ENCODE measurements at regions not wholly inside any gene's neighbourhood (a gene's known extent, or its start where the extent isn't known, plus 50 kb on each side); places are given as distances from the start of the nearest gene placed in this dataset.

DNA sequence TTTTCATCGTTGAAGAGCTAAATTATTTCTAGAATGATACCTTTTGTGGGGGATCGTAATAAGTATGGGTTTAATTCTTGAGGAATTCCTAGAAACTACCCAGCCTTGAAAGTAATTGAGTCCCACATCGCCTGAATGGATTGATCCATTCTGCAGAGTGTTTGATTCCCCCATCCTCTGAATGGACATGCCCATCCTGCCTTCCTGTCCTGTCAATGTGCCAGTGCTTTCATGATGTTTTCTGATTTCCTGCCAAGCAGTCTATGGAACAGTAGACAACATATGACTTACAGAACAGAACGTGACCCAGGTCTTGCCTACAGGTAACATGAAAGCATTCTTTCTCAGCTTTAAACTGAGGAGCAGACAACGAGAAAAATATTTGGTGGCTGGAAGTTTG lies 319.2 kb downstream of the DRD1 start:
- no peak for TF ChIP-seq EZH2 (IDR thresholded peaks at IDR 0.05; ENCODE audit: insufficient read depth, poor library complexity, severe bottlenecking)
- TF ChIP-seq EZH2phosphoT487 (IDR thresholded peaks at IDR 0.05; ENCODE audit: insufficient read depth, low read depth) = no peak
